ENCODE measurements at regions not wholly inside any gene's neighbourhood (a gene's known extent, or its start where the extent isn't known, plus 50 kb on each side); places are given as distances from the start of the nearest gene placed in this dataset.

DNA sequence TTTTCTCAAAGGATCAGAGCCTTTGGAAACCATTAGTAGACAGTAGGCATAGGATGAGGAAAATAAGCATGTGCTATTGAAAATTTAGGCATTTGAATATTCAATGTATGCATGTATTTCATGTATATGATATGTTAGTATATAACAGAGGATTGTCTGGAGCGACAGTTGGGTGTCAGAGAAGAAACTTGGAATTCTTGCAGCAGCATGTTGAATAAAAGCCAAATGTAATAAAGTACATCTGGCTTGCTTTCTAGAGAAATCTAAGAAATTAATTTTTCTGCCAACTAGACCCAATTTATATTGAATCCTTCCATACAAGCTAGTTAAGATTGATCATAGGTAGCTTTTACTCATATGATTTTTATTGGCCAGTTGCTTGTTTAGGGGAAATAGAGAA is 578.8 kb downstream of the CDH11 start:
- no peak for DNase-seq

- no peak for DNase-seq
Observed at GRCh38 chr16:64542152-64542551, 579.7 kb downstream of the CDH11 start.

DNA sequence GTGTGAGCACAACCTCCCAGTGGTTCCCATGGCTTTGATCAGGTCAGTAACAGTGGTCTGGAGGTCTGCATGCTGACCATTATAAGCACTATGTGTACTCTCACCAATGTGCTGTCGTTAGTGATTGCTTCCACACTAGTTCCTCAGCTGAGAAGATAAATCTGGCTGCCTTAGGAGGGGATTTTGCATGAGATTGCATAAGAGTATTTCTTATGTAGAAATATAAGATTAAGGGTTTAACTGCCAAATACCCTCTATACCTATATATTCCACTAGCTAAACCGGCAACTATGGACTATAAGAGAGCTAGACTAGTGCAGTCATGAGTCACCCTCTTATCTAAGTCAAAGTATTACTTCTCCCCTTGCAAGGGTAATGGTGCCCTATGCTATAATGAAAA is 580.2 kb downstream of the CDH11 start:
- DNase-seq: no peak

- no peak for DNase-seq
Observed at GRCh38 chr16:64540434-64540833, 581.4 kb downstream of the CDH11 start.

GRCh38 chr16:64539811-64540371 is 582.0 kb downstream of the CDH11 start:
- DNase-seq: no peak

DNA sequence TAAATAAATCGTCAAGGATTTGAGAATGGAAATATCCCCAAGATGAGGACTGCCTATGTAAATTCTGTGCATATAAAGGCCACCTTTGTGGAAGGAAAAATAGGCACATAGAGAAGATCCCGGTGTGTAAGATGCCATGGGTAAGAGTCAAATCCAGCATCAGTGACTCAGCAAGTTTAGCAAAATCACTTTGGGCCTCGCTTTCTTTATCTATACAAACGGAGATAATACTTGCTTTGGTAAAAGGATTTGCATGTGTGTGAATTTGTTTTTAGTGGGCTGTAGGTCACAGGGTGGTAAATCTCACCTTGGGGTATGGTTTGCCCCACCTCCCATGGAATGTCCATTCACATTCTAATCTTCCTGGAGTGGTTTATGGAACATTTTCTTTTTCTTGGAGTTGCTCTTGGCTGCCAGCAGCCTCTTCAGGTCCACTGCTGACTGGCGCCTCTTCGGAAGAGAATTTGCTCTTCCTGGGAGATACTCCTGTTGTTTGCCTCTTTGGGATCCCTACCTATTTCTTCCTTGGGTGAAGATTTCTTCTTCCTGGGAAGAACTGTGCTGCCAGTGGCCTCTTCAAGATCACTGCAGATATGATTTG is 587.6 kb downstream of the CDH11 start:
- no peak for DNase-seq

DNA sequence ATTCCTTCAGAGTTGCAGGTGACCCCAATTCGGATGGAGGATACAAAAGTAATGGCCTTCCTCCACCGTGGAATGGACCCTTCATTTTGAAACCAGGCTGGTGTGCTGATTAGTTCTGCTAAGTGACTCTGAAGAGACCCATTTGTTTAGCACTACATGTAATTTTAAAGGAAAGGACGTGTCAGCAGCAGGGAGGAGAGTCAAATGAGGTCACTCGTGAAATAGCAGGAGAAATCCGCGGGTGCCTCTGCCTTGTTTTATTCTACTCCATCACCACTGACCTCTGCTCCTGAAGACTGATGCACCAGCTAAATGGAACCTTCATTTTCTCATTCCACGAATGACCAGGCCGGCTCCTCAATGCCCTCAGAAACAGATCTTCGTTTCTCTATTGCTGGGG is 589.2 kb downstream of the CDH11 start:
- DNase-seq: peak in 1 of 58 donors; percentile 1

GRCh38 chr16:64532117-64532516 is 589.7 kb downstream of the CDH11 start:
- DNase-seq: peak in 1 of 58 donors; percentile 12

DNA sequence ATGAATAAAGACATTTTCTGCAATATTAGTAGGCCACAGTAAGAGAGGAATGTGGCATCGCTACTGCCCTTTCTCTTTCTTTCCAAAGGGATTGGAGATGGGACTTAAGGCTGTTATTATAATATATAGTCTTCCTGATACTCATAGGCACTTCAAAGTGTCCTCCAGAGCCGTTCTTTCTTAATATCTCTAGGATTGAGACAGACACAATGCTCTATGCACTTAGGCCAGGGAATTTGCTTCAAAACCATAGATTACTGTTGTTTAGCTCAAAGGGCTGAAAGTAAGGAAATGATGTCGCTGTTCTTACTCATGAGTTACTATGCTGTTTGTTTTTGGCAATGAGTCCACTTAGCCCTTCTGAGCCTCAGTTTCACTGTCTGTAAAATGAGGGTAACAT is 590.5 kb downstream of the CDH11 start:
- no peak for DNase-seq

DNA sequence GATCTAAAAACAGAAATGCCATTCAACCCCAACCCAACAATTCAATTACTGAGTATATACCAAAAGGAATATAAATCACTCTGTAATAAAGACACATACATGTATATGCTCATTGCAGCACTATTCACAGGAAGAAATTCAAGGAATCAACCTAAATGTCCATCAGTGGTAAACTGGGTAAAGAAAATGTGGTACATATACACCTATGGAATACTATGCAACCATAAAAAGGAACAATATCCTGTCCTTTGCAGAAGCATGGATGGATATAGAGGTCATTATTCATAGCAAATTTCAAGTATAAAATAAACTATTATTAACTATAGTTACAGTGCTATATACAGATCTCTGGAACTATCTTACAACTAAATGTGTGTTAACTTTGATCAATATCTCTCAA is 599.3 kb downstream of the CDH11 start:
- no peak for DNase-seq

DNA sequence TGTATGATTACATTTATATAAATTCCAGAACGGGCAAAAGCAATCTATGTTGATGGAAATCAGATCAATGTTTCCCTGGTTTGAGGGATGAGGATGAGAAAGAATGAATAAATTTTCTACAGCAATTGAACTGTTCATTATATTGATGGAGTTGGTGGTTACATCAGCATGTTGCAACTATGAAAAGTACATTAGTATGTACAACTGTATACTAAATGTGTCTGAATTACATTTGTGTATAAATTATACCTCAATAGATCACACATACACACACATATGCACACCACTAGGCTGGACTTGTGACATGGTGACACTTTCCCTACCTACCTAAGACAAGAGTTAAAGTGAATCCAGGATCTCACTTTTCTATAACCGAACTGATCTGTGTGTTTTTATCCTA is 608.0 kb downstream of the CDH11 start:
- no peak for DNase-seq

DNA sequence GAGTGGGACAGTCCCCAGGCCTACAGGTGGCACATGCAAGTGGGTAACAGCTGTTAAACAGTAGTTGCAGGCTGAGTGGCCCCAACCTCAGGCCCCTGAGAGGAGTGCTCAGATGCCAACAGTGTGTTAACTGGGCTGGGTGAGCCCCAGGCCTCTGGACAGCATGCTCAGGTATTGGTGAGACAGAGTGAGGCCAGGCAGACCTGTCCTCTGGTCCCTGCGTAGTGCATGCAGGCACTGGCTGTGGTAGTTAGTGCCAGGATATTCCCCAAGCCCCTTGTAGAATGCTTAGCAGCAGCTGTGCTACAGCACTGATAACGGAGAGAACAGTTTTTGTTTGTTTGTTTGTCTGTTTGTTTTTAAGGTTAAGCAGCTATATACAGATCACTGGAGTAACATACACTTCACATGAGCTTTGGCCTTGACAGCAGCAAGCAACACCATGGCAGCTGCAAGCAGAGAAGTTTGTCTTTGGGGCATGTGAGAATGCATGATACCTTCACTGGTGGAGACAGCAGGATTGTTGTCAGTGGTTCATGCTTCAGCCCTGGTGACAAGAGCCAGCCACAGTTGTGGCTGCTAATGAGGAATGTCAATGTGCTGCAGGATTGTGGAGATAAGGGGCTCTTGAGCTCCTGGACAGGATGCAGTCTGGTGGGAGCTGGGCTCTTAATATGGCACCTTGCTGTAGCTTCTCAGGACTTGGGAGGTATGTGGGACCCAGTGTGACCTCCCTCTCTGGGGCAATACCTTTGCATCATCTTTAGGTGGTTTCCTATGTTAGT is 614.4 kb downstream of the CDH11 start:
- no peak for DNase-seq

DNA sequence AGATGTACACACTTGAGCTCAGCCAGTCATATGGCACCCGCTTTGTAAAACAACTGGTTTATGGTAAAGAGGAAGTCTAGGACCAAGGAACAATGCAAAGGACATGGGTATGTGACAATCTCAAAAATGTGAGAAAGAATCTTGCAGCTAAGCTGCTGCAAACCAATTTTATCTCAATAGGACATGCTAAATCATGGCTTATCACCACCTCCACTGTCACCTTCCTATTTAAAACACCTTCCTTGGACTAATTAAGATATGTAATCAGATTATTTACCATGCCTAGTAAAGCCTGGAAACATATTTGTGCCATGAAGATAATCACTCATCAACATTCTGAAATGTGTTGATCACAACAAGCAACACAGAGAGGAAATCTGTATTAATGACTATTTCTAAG is 622.7 kb downstream of the CDH11 start:
- DNase-seq: no peak

DNA sequence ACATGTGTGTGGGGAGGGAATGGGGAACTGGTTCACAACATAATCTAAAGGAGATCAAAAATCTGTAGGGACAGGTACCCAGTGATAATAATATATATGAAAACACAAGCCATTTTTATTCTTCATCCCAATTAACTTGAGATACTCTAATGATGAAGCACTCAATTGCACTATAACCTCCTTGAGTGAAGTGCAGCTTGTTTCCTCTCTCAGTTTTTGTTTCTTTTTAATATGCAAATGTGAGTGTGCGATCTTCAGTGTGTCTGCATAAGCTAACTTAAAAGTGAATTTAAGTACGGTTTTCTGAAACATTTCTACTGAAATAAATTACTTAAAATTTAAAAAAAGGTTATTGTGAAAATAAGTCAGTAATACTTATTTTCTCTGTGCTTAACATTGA is 623.5 kb downstream of the CDH11 start:
- no peak for DNase-seq

DNA sequence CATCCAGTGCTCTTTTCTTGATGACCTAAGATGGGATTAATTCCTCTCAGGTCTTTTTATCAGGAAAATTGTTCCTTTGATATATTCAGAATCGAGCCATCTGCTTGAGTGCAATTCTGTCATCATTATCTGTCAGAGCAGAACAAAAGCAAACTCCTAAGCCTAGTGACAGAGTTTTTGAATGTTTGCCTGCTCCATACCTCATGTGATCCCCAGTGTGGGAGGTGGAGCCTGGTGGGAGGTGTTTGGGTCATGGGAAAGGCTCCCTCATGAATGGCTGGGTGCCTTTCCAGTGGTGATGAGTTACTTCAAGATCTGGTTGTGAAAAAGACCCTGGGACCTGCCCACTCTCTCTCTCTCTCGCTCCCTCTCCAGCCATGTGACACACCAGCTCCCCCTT is 628.2 kb downstream of the CDH11 start:
- no peak for DNase-seq

GRCh38 chr16:64489449-64489848 is 632.4 kb downstream of the CDH11 start:
- DNase-seq: peak in 1 of 58 donors; percentile 53

- DNase-seq: no peak
Observed at GRCh38 chr16:64486561-64486960, 635.3 kb downstream of the CDH11 start.

DNA sequence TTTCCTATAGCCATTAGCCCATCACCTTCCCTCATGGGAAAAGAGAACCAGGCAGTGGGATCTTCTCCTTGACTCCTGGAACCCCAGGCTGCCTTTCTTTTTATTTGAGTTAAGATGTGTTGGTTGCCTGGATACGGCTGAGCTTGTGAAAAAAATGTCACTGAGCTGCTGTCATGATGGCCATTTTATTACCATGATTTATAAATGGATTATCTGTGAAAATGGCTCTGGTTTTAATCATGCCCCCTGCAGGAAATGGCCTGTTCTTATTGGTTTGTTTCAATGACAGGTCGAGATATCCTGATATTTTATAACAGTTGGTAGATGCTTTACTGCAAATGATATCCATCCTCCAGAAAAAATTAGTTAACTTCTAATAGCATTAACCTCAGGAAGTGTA is 640.4 kb downstream of the CDH11 start:
- no peak for DNase-seq

GRCh38 chr16:64478252-64478906 is 643.5 kb downstream of the CDH11 start:
- no peak for DNase-seq

GRCh38 chr16:64475627-64476351 is 646.1 kb downstream of the CDH11 start:
- no peak for DNase-seq

- no peak for DNase-seq
Observed at GRCh38 chr16:64470916-64471315, 650.9 kb downstream of the CDH11 start.
